Central memory CD8-positive, alpha-beta T cell (primary cell): ENCODE measurements at regions not wholly inside any gene's neighbourhood (a gene's known extent, or its start where the extent isn't known, plus 50 kb on each side); places are given as distances from the start of the nearest gene placed in this dataset.
"Not testable (repeated sequence)": the region's sequence is repeated elsewhere in the genome, so short reads cannot be mapped to it uniquely, and the experiment has no call there.

Source experiments
- ATAC-seq: fragments of 150-1000 bp; cut with Tn5 transposase; replicated peaks from 2 replicates; pipeline ENCODE4 v1.10.0; 2022; ENCODE audit warnings: mild to moderate bottlenecking, moderate FRiP score, moderate number of reproducible peaks; ENCODE audit not compliant: poor library complexity, severe bottlenecking; ENCODE audit errors: extremely low read depth
- DNase-seq, 2 donors: peaks; one replicate each; pipeline ENCODE4 v3.0.0; 2021; ENCODE audit warnings: low spot score in 2 of 2
- H3K27ac Mint-ChIP-seq: one replicate; pipeline ENCODE4 v1.8.0; 2022; ENCODE audit warnings: low read depth, mild to moderate bottlenecking, moderate library complexity, mixed read lengths
- H3K27me3 Mint-ChIP-seq: one replicate; pipeline ENCODE4 v1.8.0; 2022; ENCODE audit warnings: mixed read lengths
- H3K36me3 Mint-ChIP-seq: one replicate; pipeline ENCODE4 v1.8.0; 2022; ENCODE audit warnings: mild to moderate bottlenecking, moderate library complexity, mixed read lengths; ENCODE audit not compliant: insufficient read depth
- H3K4me1 Mint-ChIP-seq: one replicate; pipeline ENCODE4 v1.8.0; 2022; ENCODE audit warnings: mixed read lengths
- H3K4me3 Mint-ChIP-seq: one replicate; pipeline ENCODE4 v1.8.0; 2022; ENCODE audit warnings: mild to moderate bottlenecking, moderate library complexity, mixed read lengths
- H3K9me3 Mint-ChIP-seq: one replicate; pipeline ENCODE4 v1.8.0; 2022; ENCODE audit warnings: mixed read lengths

GRCh38 chr6:141521440-141521839, 611.3 kb upstream of the GJE1 start:
- Mint-ChIP-seq H3K27ac (no peak overlapping the region), H3K36me3 (no peaks in the 10 kb centered on the region), H3K4me3 (no peak overlapping the region), H3K27me3 (no peaks in the 10 kb centered on the region), H3K9me3 (no peaks in the 10 kb centered on the region), H3K4me1 (no peaks in the 10 kb centered on the region)
- no peak for DNase-seq
- no peak for ATAC-seq

- Mint-ChIP-seq H3K4me3 (peak overlapping the region; percentile 66), H3K27me3 (no peaks in the 10 kb centered on the region), H3K4me1 (peaks cover 11% of the 10 kb centered on the region), H3K36me3 (peaks cover 2% of the 10 kb centered on the region), H3K9me3 (no peaks in the 10 kb centered on the region), H3K27ac (peak overlapping the region; percentile 87)
- ATAC-seq (no peak), DNase-seq (no peak)
Observed at GRCh38 chr6:141513830-141514229, 618.9 kb upstream of the GJE1 start.

- Mint-ChIP-seq H3K9me3 (peaks cover 12% of the 10 kb centered on the region), H3K27ac (no peak overlapping the region), H3K4me1 (peaks cover 11% of the 10 kb centered on the region), H3K27me3 (no peaks in the 10 kb centered on the region), H3K4me3 (no peak overlapping the region), H3K36me3 (peaks cover 2% of the 10 kb centered on the region)
- DNase-seq, result no peak
- ATAC-seq, result no peak
Observed at GRCh38 chr6:141510803-141511202, 621.9 kb upstream of the GJE1 start.

GRCh38 chr6:141506062-141506461, 626.7 kb upstream of the GJE1 start:
- H3K36me3 Mint-ChIP-seq, H3K27me3 Mint-ChIP-seq, H3K4me3 Mint-ChIP-seq, H3K4me1 Mint-ChIP-seq, DNase-seq, ATAC-seq, H3K27ac Mint-ChIP-seq: not testable (repeated sequence)
- peaks cover 19% of the 10 kb centered on the region for H3K9me3 Mint-ChIP-seq

GRCh38 chr6:141504318-141504717, 628.4 kb upstream of the GJE1 start:
- H3K27me3 Mint-ChIP-seq, H3K4me1 Mint-ChIP-seq, H3K4me3 Mint-ChIP-seq, DNase-seq, ATAC-seq, H3K27ac Mint-ChIP-seq, H3K36me3 Mint-ChIP-seq: not testable (repeated sequence)
- peaks cover 19% of the 10 kb centered on the region for H3K9me3 Mint-ChIP-seq

GRCh38 chr6:141501616-141502015, 631.1 kb upstream of the GJE1 start:
- ATAC-seq (no peak), DNase-seq (no peak)
- H3K36me3 Mint-ChIP-seq, result no peaks in the 10 kb centered on the region
- no peak overlapping the region for H3K27ac Mint-ChIP-seq
- peaks cover 13% of the 10 kb centered on the region for H3K9me3 Mint-ChIP-seq
- no peak overlapping the region for H3K4me3 Mint-ChIP-seq
- H3K4me1 Mint-ChIP-seq, result no peaks in the 10 kb centered on the region
- no peaks in the 10 kb centered on the region for H3K27me3 Mint-ChIP-seq

- Mint-ChIP-seq H3K4me1 (no peaks in the 10 kb centered on the region), H3K4me3 (no peak overlapping the region), H3K9me3 (peaks cover under 1% of the 10 kb centered on the region), H3K27me3 (no peaks in the 10 kb centered on the region), H3K27ac (no peak overlapping the region), H3K36me3 (no peaks in the 10 kb centered on the region)
- ATAC-seq (no peak), DNase-seq (no peak)
Observed at GRCh38 chr6:141498977-141499376, 633.7 kb upstream of the GJE1 start.

GRCh38 chr6:141492521-141493284, 640.0 kb upstream of the GJE1 start:
- DNase-seq, result no peak
- ATAC-seq, result no peak
- H3K36me3 Mint-ChIP-seq, result no peaks in the 10 kb centered on the region
- H3K27ac Mint-ChIP-seq, result no peak overlapping the region
- H3K4me1 Mint-ChIP-seq, result peaks cover 9% of the 10 kb centered on the region
- no peaks in the 10 kb centered on the region for H3K27me3 Mint-ChIP-seq
- no peaks in the 10 kb centered on the region for H3K9me3 Mint-ChIP-seq
- H3K4me3 Mint-ChIP-seq, result no peak overlapping the region

- no peaks in the 10 kb centered on the region for H3K27me3 Mint-ChIP-seq
- DNase-seq (no peak), ATAC-seq (no peak)
- no peak overlapping the region for H3K4me3 Mint-ChIP-seq
- H3K36me3 Mint-ChIP-seq, result no peaks in the 10 kb centered on the region
- H3K4me1 Mint-ChIP-seq, result peaks cover 13% of the 10 kb centered on the region
- H3K9me3 Mint-ChIP-seq, result no peaks in the 10 kb centered on the region
- no peak overlapping the region for H3K27ac Mint-ChIP-seq
Observed at GRCh38 chr6:141491684-141492083, 641.0 kb upstream of the GJE1 start.

- DNase-seq (no peak), ATAC-seq (no peak)
- Mint-ChIP-seq H3K27ac (no peak overlapping the region), H3K4me3 (no peak overlapping the region), H3K27me3 (no peaks in the 10 kb centered on the region), H3K9me3 (no peaks in the 10 kb centered on the region), H3K4me1 (peaks cover 13% of the 10 kb centered on the region), H3K36me3 (no peaks in the 10 kb centered on the region)
Observed at GRCh38 chr6:141490982-141491381, 641.7 kb upstream of the GJE1 start.

GRCh38 chr6:141488488-141488887, 644.2 kb upstream of the GJE1 start:
- H3K27me3 Mint-ChIP-seq, result no peaks in the 10 kb centered on the region
- no peak overlapping the region for H3K27ac Mint-ChIP-seq
- H3K9me3 Mint-ChIP-seq, result no peaks in the 10 kb centered on the region
- H3K4me1 Mint-ChIP-seq, result peaks cover 25% of the 10 kb centered on the region
- DNase-seq (no peak), ATAC-seq (no peak)
- no peak overlapping the region for H3K4me3 Mint-ChIP-seq
- peaks cover 1% of the 10 kb centered on the region for H3K36me3 Mint-ChIP-seq

- no peak for ATAC-seq
- no peak overlapping the region for H3K4me3 Mint-ChIP-seq
- no peak overlapping the region for H3K27ac Mint-ChIP-seq
- H3K9me3 Mint-ChIP-seq, result no peaks in the 10 kb centered on the region
- H3K4me1 Mint-ChIP-seq, result peaks cover 35% of the 10 kb centered on the region
- H3K36me3 Mint-ChIP-seq, result peaks cover 2% of the 10 kb centered on the region
- DNase-seq, result no peak
- no peaks in the 10 kb centered on the region for H3K27me3 Mint-ChIP-seq
Observed at GRCh38 chr6:141486942-141487341, 645.8 kb upstream of the GJE1 start.

GRCh38 chr6:141484711-141485110, 648.0 kb upstream of the GJE1 start:
- ATAC-seq (no peak), DNase-seq (no peak)
- H3K4me3 Mint-ChIP-seq, result peak overlapping the region; percentile 32
- H3K9me3 Mint-ChIP-seq, result no peaks in the 10 kb centered on the region
- H3K4me1 Mint-ChIP-seq, result peaks cover 42% of the 10 kb centered on the region
- H3K36me3 Mint-ChIP-seq, result peaks cover 2% of the 10 kb centered on the region
- no peaks in the 10 kb centered on the region for H3K27me3 Mint-ChIP-seq
- peak overlapping the region; percentile 51 for H3K27ac Mint-ChIP-seq
